Endothelial cell of umbilical vein (primary cell): ENCODE measurements at regions not wholly inside any gene's neighbourhood (a gene's known extent, or its start where the extent isn't known, plus 50 kb on each side); places are given as distances from the start of the nearest gene placed in this dataset.

Experiments
- BruUV-seq: library from RNA; stranded (reverse); fragments of 400-500 nt; replicated peaks from 2 replicates; lab custom pipeline; 2021; lab: Mats Ljungman, UMichigan
- CTCF ChIA-PET: fragments of 300-600, 350-600 bp; sonication (Branson Sonifier 250); formaldehyde crosslinking; loops from one replicate; lab custom pipeline; 2021; ENCODE audit warnings: antibody characterized with exemption, inconsistent platforms; lab: Charles Lee
- POLR2A ChIA-PET: fragments of 300-600, 350-600 bp; sonication (Branson Sonifier 250); formaldehyde crosslinking; loops from one replicate; lab custom pipeline; 2021; ENCODE audit warnings: antibody characterized with exemption, inconsistent platforms; lab: Charles Lee
- DNase-seq: peaks from one replicate; pipeline ENCODE4 v3.0.0-alpha.2; 2011; ENCODE audit warnings: low read depth, low spot score
- FAIRE-seq: peaks from 2 replicates; lab custom pipeline; 2011; peaks lifted over from hg19 to GRCh38; lab: Jason Lieb, UNC
- H2AFZ ChIP-seq: 2 replicates; pipeline ENCODE4 v1.6.0; 2012; ENCODE audit warnings: low read depth, low read length, control low read depth, inconsistent platforms
- H3K27ac ChIP-seq: 2 replicates; pipeline ENCODE4 v1.5.1; 2011; ENCODE audit warnings: low read depth, mild to moderate bottlenecking, control low read depth, low read length, moderate library complexity; ENCODE audit not compliant: insufficient read depth
- H3K27me3 ChIP-seq, 2 experiments: 2 replicates each; pipeline versions ENCODE4 v1.6.0 to v1.6.1; 2011; ENCODE audit warnings: low read length in 2 of 2, mixed read lengths in 1 of 2; ENCODE audit not compliant: control insufficient read depth in 2 of 2, insufficient read depth in 2 of 2
- H3K36me3 ChIP-seq, 2 experiments: 2 replicates in 1 of 2; 3 replicates in 1 of 2; pipeline ENCODE4 v1.5.1; 2011; ENCODE audit warnings: low read length in 2 of 2, mild to moderate bottlenecking in 1 of 2, moderate library complexity in 1 of 2; ENCODE audit not compliant: control insufficient read depth in 2 of 2, insufficient read depth in 2 of 2; ENCODE audit errors: extremely low read depth in 1 of 2
- H3K4me1 ChIP-seq: 3 replicates; pipeline ENCODE4 v1.5.1; 2011; ENCODE audit warnings: mild to moderate bottlenecking, low read length; ENCODE audit not compliant: control insufficient read depth, insufficient read depth; ENCODE audit errors: extremely low read depth
- H3K4me2 ChIP-seq: 2 replicates; pipeline ENCODE4 v1.6.1; 2011; ENCODE audit warnings: low read length, control low read depth, mixed read lengths; ENCODE audit not compliant: insufficient read depth
- H3K4me3 ChIP-seq, 3 experiments: fragments of 200-600 bp in 1 of 3; sonication (generic), shearing (Covaris generic) in 1 of 3; replicated peaks in 1 of 3; 2 replicates each; pipeline ENCODE4 v1.5.1; 2011 to 2016; ENCODE audit warnings: control low read depth in 3 of 3, low read length in 3 of 3, mild to moderate bottlenecking in 2 of 3, inconsistent platforms in 1 of 3, low read depth in 1 of 3, moderate library complexity in 1 of 3; ENCODE audit not compliant: insufficient read depth in 1 of 3
- H3K79me2 ChIP-seq: 2 replicates; pipeline ENCODE4 v1.6.0; 2012; ENCODE audit warnings: low read length, inconsistent platforms; ENCODE audit not compliant: control insufficient read depth, insufficient read depth
- H3K9ac ChIP-seq: replicated peaks from 2 replicates; pipeline ENCODE3; 2011; ENCODE audit warnings: low read length, control low read depth; ENCODE audit not compliant: insufficient read depth; ENCODE audit errors: extremely low read depth
- H3K9me1 ChIP-seq: replicated peaks from 3 replicates; pipeline ENCODE4 v1.6.0; 2011; ENCODE audit warnings: mild to moderate bottlenecking, low read length; ENCODE audit not compliant: control insufficient read depth, insufficient read depth; ENCODE audit errors: extremely low read depth
- H3K9me3 ChIP-seq: replicated peaks from 2 replicates; pipeline ENCODE4 v1.5.1; 2012; ENCODE audit warnings: low read length, inconsistent platforms; ENCODE audit not compliant: control insufficient read depth, insufficient read depth
- H4K20me1 ChIP-seq: replicated peaks from 2 replicates; pipeline ENCODE3; 2011; ENCODE audit warnings: mild to moderate bottlenecking, low read length; ENCODE audit not compliant: control insufficient read depth, insufficient read depth; ENCODE audit errors: extremely low read depth
- CTCF ChIP-seq, 2 donors: IDR thresholded peaks; 1 replicate in 1 of 2; 2 replicates in 1 of 2; pipeline ENCODE4 v1.5.1; 2011; ENCODE audit warnings: low read length in 2 of 2, mild to moderate bottlenecking in 2 of 2, moderate library complexity in 2 of 2, control low read depth in 1 of 2, inconsistent platforms in 1 of 2, low read depth in 1 of 2; ENCODE audit not compliant: insufficient read depth in 1 of 2; ENCODE audit errors: extremely low read depth in 1 of 2
- EZH2 ChIP-seq: IDR thresholded peaks from 2 replicates; pipeline ENCODE4 v1.6.1; 2012; ENCODE audit warnings: borderline replicate concordance, low read depth, mild to moderate bottlenecking, moderate library complexity, low read length, inconsistent platforms; ENCODE audit not compliant: severe bottlenecking
- FOS ChIP-seq: IDR thresholded peaks from 2 replicates; pipeline ENCODE4 v1.6.1; 2011; ENCODE audit warnings: mild to moderate bottlenecking, low read length, moderate library complexity, borderline replicate concordance; ENCODE audit not compliant: insufficient read depth
- GATA2 ChIP-seq: IDR thresholded peaks from 2 replicates; pipeline ENCODE4 v1.7.0; 2011; ENCODE audit warnings: low read depth, mild to moderate bottlenecking, moderate library complexity, mixed read lengths, low read length; ENCODE audit not compliant: insufficient read length, insufficient read depth
- JUN ChIP-seq: IDR thresholded peaks from 2 replicates; pipeline ENCODE4 v1.6.1; 2011; ENCODE audit warnings: borderline replicate concordance, low read depth; ENCODE audit not compliant: insufficient read length, insufficient read depth
- MYC ChIP-seq: IDR thresholded peaks from one replicate; pipeline ENCODE4 v1.6.1; 2011; ENCODE audit warnings: mild to moderate bottlenecking, low read depth, low read length
- POLR2A ChIP-seq: IDR thresholded peaks from 2 replicates; pipeline ENCODE4 v1.6.1; 2012; ENCODE audit warnings: low read depth, mild to moderate bottlenecking, control low read depth, low read length
- POLR2AphosphoS5 ChIP-seq: IDR thresholded peaks from 2 replicates; pipeline ENCODE4 v1.6.1; 2012; ENCODE audit warnings: low read depth, mild to moderate bottlenecking, control low read depth, low read length, moderate library complexity; ENCODE audit not compliant: insufficient read depth
- dilution Hi-C: fragments of 300-500 bp; cut with MboI; formaldehyde crosslinking; loops from one replicate; pipeline ENCODE4 v1.15.0; 2019; ENCODE audit warnings: low sequenced_read_pairs; ENCODE audit not compliant: extremely low pct_ligation_motif_present
- intact Hi-C: fragments of 100-400 bp; cut with micrococcal nuclease; formaldehyde crosslinking; loops from one replicate; pipeline ENCODE4 v1.10.0; 2022
- TF ChIP-seq, protein P1 (sequence below): IDR thresholded peaks from 2 replicates; pipeline ENCODE4 v1.6.1; 2011; ENCODE audit not compliant: insufficient read depth, insufficient read length

DNA sequence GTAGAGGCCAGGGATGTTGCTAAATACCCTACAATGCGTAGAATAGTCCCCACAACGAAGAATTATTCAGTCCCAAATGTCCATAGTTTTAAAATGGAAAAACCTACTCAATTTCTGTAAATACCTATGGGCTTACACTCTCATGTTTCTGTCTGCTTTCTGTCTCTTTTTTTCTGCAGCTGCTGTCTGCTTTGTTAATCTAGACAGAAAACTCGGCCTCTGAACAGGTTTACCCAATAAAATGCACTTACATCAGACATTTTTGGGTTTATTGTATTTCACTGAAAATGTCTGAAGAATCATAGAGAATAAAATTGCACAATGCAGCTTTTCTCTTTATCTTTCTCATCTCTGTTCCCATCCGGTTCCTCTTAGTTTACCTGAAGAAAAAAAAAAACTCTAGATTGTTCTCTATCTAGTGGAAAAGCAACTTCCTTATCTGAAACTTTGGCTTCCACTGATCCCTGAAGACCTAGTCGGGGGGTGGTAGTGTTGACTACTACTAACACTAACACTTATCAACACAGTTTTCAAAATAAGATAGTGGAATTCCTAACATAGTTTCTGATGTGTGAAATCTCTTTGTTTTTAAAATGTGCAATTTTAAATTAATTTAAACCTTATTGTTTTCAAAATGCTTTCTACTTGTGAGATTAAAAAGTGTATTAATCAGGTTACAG is 76.9 kb upstream of the CCDC190 start:
- ChIA-PET CTCF (no interaction called here), POLR2A (no interaction called here)
- no peak overlapping the region for H2AFZ ChIP-seq
- no peaks in the 10 kb centered on the region for H3K9me1 ChIP-seq
- no peaks in the 10 kb centered on the region for H3K4me1 ChIP-seq
- no peaks in the 10 kb centered on the region for H4K20me1 ChIP-seq
- DNase-seq: no peak
- no peak for FAIRE-seq
- H3K9ac ChIP-seq: no peak overlapping the region
- no peak for TF ChIP-seq EZH2
- TF ChIP-seq POLR2AphosphoS5: no peak
- TF ChIP-seq GATA2: no peak
- TF ChIP-seq JUN: no peak
- no peak for TF ChIP-seq POLR2A
- no peak for TF ChIP-seq CTCF (IDR thresholded peaks at IDR 0.05; ENCODE audit: extremely low read depth in 1 of 2, insufficient read depth in 1 of 2, low read depth in 1 of 2, low read length in 2 of 2)
- TF ChIP-seq, protein P1, sequence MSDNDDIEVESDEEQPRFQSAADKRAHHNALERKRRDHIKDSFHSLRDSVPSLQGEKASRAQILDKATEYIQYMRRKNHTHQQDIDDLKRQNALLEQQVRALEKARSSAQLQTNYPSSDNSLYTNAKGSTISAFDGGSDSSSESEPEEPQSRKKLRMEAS: no peak
- TF ChIP-seq MYC: no peak
- TF ChIP-seq FOS: no peak
- H3K4me2 ChIP-seq: no peak overlapping the region
- H3K27me3 ChIP-seq: no peaks in the 10 kb centered on the region
- intact Hi-C loops: no loop called here
- dilution Hi-C loops: no loop called here
- H3K27ac ChIP-seq: no peak overlapping the region
- H3K4me3 ChIP-seq: no peak overlapping the region
- H3K36me3 ChIP-seq: no peaks in the 10 kb centered on the region
- no TSS peak for BruUV-seq
- H3K79me2 ChIP-seq: no peaks in the 10 kb centered on the region
- no peaks in the 10 kb centered on the region for H3K9me3 ChIP-seq
